ENCODE measurements at regions not wholly inside any gene's neighbourhood (a gene's known extent, or its start where the extent isn't known, plus 50 kb on each side); places are given as distances from the start of the nearest gene placed in this dataset.
A peak's percentile ranks its signal among the peaks of the same experiment; 100 is the strongest.

- intact Hi-C loops (cut with DNase I), result no loop called here
- no peak for DNase-seq
- no peak for ATAC-seq
These were observed 390.6 kb upstream of the CFAP20DC start for GRCh38 chr3:59440285-59441028.

GRCh38 chr3:59438492-59438891 is 388.7 kb upstream of the CFAP20DC start:
- intact Hi-C loops (cut with DNase I), result no loop called here
- ATAC-seq (no peak), DNase-seq (no peak)

GRCh38 chr3:59436164-59436958 is 386.5 kb upstream of the CFAP20DC start:
- intact Hi-C loops (cut with DNase I), result no loop called here
- no peak for DNase-seq
- no peak for ATAC-seq

- ATAC-seq (no peak), DNase-seq (no peak)
- intact Hi-C loops (cut with DNase I), result no loop called here
These were observed 383.7 kb upstream of the CFAP20DC start for GRCh38 chr3:59433546-59433945.

- no peak for DNase-seq
- ATAC-seq, result no peak
- intact Hi-C loops (cut with DNase I), result no loop called here
These were observed 382.8 kb upstream of the CFAP20DC start for GRCh38 chr3:59432665-59433064.

DNA sequence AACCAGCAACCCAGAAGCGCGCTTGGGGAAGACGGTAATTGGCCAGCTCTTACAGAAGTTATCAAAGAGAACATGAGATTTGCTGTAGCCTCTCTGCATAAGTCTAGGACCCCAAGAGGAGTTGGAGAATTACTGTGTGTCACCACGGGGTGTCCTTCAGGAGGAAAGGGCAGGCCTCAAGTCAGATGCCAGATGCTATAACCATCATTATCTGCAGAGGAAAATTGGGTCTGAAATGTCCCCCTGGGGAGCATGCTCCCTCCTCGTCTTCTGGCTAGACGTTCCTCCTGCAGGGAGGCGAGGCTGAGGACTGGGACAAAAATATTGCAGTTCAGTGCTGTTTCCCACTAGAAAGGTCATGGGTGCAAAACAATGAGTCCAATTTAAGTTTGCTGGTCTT is 380.5 kb upstream of the CFAP20DC start:
- ATAC-seq (no peak), DNase-seq (no peak)
- intact Hi-C loops (cut with DNase I), result no loop called here

GRCh38 chr3:59429198-59429597 is 379.4 kb upstream of the CFAP20DC start:
- no peak for DNase-seq
- intact Hi-C loops (cut with DNase I), result no loop called here

GRCh38 chr3:59426821-59427565 is 377.2 kb upstream of the CFAP20DC start:
- DNase-seq (no peak), ATAC-seq (no peak)
- intact Hi-C loops (cut with DNase I), result no loop called here

More at GRCh38 chr3:59429198-59429597, 379.4 kb upstream of the CFAP20DC start:
- no peak for ATAC-seq

GRCh38 chr3:59425942-59426341 is 376.1 kb upstream of the CFAP20DC start:
- ATAC-seq (no peak), DNase-seq (no peak)
- intact Hi-C loops (cut with DNase I), result no loop called here

DNA sequence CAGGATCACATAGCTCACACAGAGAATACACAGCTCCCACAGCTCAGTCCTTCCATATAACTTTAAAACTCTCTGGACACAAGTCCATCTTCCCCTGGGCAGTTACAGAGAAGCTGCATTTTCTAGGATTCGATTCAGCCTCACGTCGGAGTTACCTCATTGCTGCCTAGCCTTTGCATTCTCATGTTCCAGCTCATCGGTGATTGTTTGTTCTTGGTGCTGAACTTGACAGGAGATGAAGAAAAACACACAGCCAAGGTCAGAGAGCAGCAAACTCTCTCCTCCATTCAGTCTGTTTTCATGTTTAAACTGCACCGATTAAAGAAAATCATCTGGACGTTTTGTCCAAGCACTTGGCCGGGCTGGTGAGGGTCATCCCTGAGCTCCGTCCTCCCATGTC is 375.5 kb upstream of the CFAP20DC start:
- ATAC-seq, result peak in 1 of 2 donors; percentile 76
- DNase-seq, result no peak
- intact Hi-C loops (cut with DNase I), result no loop called here

- peak in 1 of 2 donors; percentile 78 for ATAC-seq
- no peak for DNase-seq
- intact Hi-C loops (cut with DNase I), result no loop called here
These were observed 374.6 kb upstream of the CFAP20DC start for GRCh38 chr3:59424268-59425010.

GRCh38 chr3:59423707-59424106 is 373.9 kb upstream of the CFAP20DC start:
- no peak for ATAC-seq
- intact Hi-C loops (cut with DNase I), result no loop called here
- no peak for DNase-seq

- ATAC-seq, result no peak
- DNase-seq, result no peak
- intact Hi-C loops (cut with DNase I), result no loop called here
These were observed 372.5 kb upstream of the CFAP20DC start for GRCh38 chr3:59422312-59422711.

- ATAC-seq, result peak in 1 of 2 donors; percentile 27
These were observed 369.0 kb upstream of the CFAP20DC start for GRCh38 chr3:59418836-59419235.

DNA sequence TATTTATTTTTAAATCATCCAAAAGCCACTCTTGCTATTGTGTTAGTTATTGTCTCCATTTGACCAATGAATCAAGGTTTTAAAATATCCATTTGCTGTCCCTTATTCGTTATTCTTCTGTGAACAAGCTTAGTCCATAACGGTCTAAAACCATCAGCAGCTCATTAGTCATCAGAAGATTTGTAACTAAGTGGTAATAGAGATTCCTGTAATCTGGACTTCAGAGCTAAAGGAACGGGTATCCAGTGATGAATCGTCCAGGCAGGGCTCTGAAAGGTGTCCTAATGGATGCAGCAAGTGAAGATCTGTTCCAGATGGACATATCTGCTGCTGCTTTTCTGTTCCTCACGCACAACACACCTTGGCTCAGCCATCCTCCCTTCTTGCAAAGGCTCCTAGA is 362.7 kb upstream of the CFAP20DC start:
- ATAC-seq, result no peak
- intact Hi-C loops (cut with DNase I), result no loop called here
- DNase-seq, result no peak

More at GRCh38 chr3:59418836-59419235, 369.0 kb upstream of the CFAP20DC start:
- intact Hi-C loops (cut with DNase I), result no loop called here
- no peak for DNase-seq

DNA sequence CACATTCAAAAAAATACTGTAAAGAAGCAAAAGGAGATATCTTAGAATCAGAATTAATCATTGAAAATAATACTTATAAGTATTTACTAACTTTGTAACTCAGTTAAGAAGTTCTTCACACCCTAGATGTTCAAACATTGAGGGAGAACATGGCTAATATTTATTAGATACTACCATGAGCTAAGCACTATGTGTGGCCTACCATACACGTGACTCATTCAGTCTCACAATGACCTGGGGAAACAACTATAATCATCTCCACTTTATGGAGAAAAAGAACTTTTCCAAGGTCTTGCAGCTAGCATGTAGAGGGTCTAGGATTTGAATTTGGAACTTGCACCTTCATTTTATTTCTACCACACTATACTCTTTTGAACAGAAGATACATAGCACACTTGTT is 361.9 kb upstream of the CFAP20DC start:
- intact Hi-C loops (cut with DNase I), result no loop called here
- DNase-seq, result no peak
- ATAC-seq, result no peak

DNA sequence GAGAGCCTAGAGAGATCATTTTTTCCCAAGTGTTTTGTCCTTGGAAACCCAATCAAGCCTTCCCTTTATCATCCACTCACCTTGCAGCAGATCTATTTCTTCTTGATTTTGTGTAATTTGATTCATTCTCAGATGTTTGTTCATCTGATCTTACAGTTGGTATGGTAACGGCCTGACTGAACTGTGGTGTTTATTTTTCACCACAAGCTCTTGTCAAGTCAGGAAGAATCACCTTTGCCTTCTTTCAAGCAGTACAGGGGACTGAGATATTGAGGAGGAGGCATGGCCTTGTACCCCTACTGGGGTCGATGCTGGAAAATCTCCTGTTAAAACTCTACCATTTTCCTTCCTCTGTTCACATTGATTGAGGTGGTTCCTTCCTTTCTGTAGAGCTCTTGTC is 361.4 kb upstream of the CFAP20DC start:
- DNase-seq (no peak), ATAC-seq (no peak)
- intact Hi-C loops (cut with DNase I), result no loop called here

DNA sequence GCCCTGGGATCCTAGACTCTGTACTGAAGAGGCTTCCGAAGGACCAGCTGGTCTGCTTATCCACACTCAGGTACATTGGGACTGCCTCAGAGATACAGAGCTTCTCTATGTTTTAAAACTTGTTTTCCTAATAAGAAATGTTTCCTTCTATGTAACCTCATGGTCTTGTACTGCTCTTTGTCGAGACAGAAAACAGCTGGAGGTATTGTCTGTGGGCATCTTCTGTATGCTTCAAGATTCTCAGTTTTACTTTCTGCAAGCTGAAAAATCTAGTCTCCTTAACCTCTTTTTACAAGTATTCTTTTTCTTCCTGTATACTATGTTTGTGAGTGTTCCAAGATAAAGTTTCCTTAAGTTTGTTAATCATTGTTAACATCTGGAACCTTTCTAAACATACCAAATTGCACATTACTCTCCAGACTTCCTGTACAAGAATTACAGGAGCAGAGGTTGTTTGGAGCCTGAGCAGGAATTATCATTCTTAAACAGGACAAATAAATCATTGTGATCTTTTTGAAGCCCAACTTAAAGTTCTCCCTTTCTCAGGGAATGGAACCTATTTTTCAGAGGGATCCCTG is 358.3 kb upstream of the CFAP20DC start:
- ATAC-seq (no peak), DNase-seq (no peak)
- intact Hi-C loops (cut with DNase I), result no loop called here

DNA sequence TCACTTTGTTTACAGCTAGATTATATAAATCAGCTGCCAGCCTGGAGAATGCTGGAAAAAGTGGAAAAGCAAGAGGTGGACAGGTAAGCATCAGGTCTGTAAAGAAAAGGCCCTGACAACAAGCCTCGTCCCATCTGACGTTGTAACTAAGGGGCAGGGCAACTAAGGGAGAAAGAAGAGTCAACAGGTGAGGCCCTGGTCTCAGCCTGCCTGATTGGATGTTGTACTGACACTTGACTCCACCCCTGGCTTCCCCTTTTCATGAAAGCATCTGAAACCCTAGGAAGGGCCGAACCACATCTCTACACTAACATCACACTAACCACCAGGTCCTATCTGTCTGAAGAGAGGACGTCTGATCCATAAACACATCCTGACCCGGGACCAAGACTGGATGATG is 357.6 kb upstream of the CFAP20DC start:
- no peak for ATAC-seq
- intact Hi-C loops (cut with DNase I), result no loop called here
- DNase-seq, result no peak
